ENCODE measurements at regions not wholly inside any gene's neighbourhood (a gene's known extent, or its start where the extent isn't known, plus 50 kb on each side); places are given as distances from the start of the nearest gene placed in this dataset.

GRCh38 chr6:50353603-50354002, 303.9 kb upstream of the DEFB112 start:
- Histone ChIP-seq H4K91ac (ENCODE audit: low read depth, low read length, poor library complexity) (no peak overlapping the region), H3K79me1 (ENCODE audit: low read depth, low read length) (no peaks in the 10 kb centered on the region), H3K4me2 (ENCODE audit: insufficient read depth, low read length, poor library complexity, severe bottlenecking) (no peak overlapping the region), H3K27me3 (ENCODE audit: control insufficient read depth in 3 of 3, insufficient read depth in 3 of 3, low read depth in 1 of 3, low read length in 3 of 3) (no peaks in the 10 kb centered on the region), H3K4me3 (ENCODE audit: low read length in 2 of 2) (no peak overlapping the region), H2AFZ (ENCODE audit: low read length) (no peak overlapping the region), H3K36me3 (replicated peaks in 1 of 2; ENCODE audit: control insufficient read depth in 2 of 2, insufficient read depth in 2 of 2, low read length in 2 of 2) (no peaks in the 10 kb centered on the region), H3K4ac (ENCODE audit: low read length) (no peak overlapping the region), H3K14ac (ENCODE audit: low read length) (no peak overlapping the region), H3K18ac (ENCODE audit: low read length) (no peak overlapping the region), H2BK12ac (ENCODE audit: low read length) (no peak overlapping the region), H2BK5ac (ENCODE audit: low read length) (no peak overlapping the region), H2BK15ac (ENCODE audit: low read length) (no peak overlapping the region), H3K4me1 (ENCODE audit: control insufficient read depth in 2 of 2, insufficient read depth in 1 of 2, low read depth in 1 of 2, low read length in 2 of 2) (no peaks in the 10 kb centered on the region), H4K8ac (ENCODE audit: low read depth, low read length) (no peak overlapping the region), H3K23ac (ENCODE audit: low read depth, low read length, poor library complexity) (no peak overlapping the region), H3K9me3 (replicated peaks in 1 of 2; ENCODE audit: control insufficient read depth in 2 of 2, insufficient read depth in 1 of 2, low read depth in 1 of 2, low read length in 2 of 2) (no peaks in the 10 kb centered on the region), H3K27ac (replicated peaks; ENCODE audit: low read length) (no peak overlapping the region), H3K9ac (ENCODE audit: low read depth, low read length, poor library complexity) (no peak overlapping the region), H2AK5ac (ENCODE audit: low read depth, low read length) (no peak overlapping the region), H2BK120ac (ENCODE audit: low read depth, low read length) (no peak overlapping the region)
- DNase-seq (ENCODE audit: low spot score), result no peak
- whole genome bisulfite sequencing, 2 donors (ENCODE audit: extremely low coverage in 2 of 2, insufficient read length in 2 of 2, insufficient replicate concordance in 1 of 2), result no CpG with 5 or more reads among the region's 1 CpG

GRCh38 chr6:50358113-50358512, 308.4 kb upstream of the DEFB112 start:
- no peak overlapping the region for H3K9ac ChIP-seq (ENCODE audit: low read depth, low read length, poor library complexity)
- H2AFZ ChIP-seq (ENCODE audit: low read length), result no peak overlapping the region
- no peak overlapping the region for H3K23ac ChIP-seq (ENCODE audit: low read depth, low read length, poor library complexity)
- no peak overlapping the region for H4K91ac ChIP-seq (ENCODE audit: low read depth, low read length, poor library complexity)
- no peak overlapping the region for H2BK15ac ChIP-seq (ENCODE audit: low read length)
- H3K27me3 ChIP-seq (ENCODE audit: control insufficient read depth in 3 of 3, insufficient read depth in 3 of 3, low read depth in 1 of 3, low read length in 3 of 3), result no peaks in the 10 kb centered on the region
- H3K14ac ChIP-seq (ENCODE audit: low read length), result no peak overlapping the region
- H3K79me1 ChIP-seq (ENCODE audit: low read depth, low read length), result no peaks in the 10 kb centered on the region
- DNase-seq (ENCODE audit: low spot score), result no peak
- no peak overlapping the region for H2AK5ac ChIP-seq (ENCODE audit: low read depth, low read length)
- no peak overlapping the region for H3K18ac ChIP-seq (ENCODE audit: low read length)
- H3K4me3 ChIP-seq (ENCODE audit: low read length in 2 of 2), result no peak overlapping the region
- no peak overlapping the region for H3K4ac ChIP-seq (ENCODE audit: low read length)
- no peak overlapping the region for H4K8ac ChIP-seq (ENCODE audit: low read depth, low read length)
- H2BK12ac ChIP-seq (ENCODE audit: low read length), result no peak overlapping the region
- no peak overlapping the region for H2BK120ac ChIP-seq (ENCODE audit: low read depth, low read length)
- H3K9me3 ChIP-seq (replicated peaks in 1 of 2; ENCODE audit: control insufficient read depth in 2 of 2, insufficient read depth in 1 of 2, low read depth in 1 of 2, low read length in 2 of 2), result no peaks in the 10 kb centered on the region
- H3K27ac ChIP-seq (replicated peaks; ENCODE audit: low read length), result no peak overlapping the region
- H3K4me1 ChIP-seq (ENCODE audit: control insufficient read depth in 2 of 2, insufficient read depth in 1 of 2, low read depth in 1 of 2, low read length in 2 of 2), result peaks cover 0 to 3% of the 10 kb centered on the region in 2 donors
- H3K4me2 ChIP-seq (ENCODE audit: insufficient read depth, low read length, poor library complexity, severe bottlenecking), result no peak overlapping the region
- no peaks in the 10 kb centered on the region for H3K36me3 ChIP-seq (replicated peaks in 1 of 2; ENCODE audit: control insufficient read depth in 2 of 2, insufficient read depth in 2 of 2, low read length in 2 of 2)
- H2BK5ac ChIP-seq (ENCODE audit: low read length), result no peak overlapping the region
- WGBS, 2 donors (ENCODE audit: extremely low coverage in 2 of 2, insufficient read length in 2 of 2, insufficient replicate concordance in 1 of 2), result no CpG with 5 or more reads among the region's 5 CpGs

- H3K27ac ChIP-seq (replicated peaks; ENCODE audit: low read length), result no peak overlapping the region
- H3K18ac ChIP-seq (ENCODE audit: low read length), result peak overlapping the region; percentile 60
- no peak overlapping the region for H2AK5ac ChIP-seq (ENCODE audit: low read depth, low read length)
- no peak overlapping the region for H4K8ac ChIP-seq (ENCODE audit: low read depth, low read length)
- H3K79me1 ChIP-seq (ENCODE audit: low read depth, low read length), result no peaks in the 10 kb centered on the region
- H3K4ac ChIP-seq (ENCODE audit: low read length), result no peak overlapping the region
- H3K36me3 ChIP-seq (replicated peaks in 1 of 2; ENCODE audit: control insufficient read depth in 2 of 2, insufficient read depth in 2 of 2, low read length in 2 of 2), result no peaks in the 10 kb centered on the region
- no peak overlapping the region for H2AFZ ChIP-seq (ENCODE audit: low read length)
- no peak overlapping the region for H3K14ac ChIP-seq (ENCODE audit: low read length)
- no peaks in the 10 kb centered on the region for H3K27me3 ChIP-seq (ENCODE audit: control insufficient read depth in 3 of 3, insufficient read depth in 3 of 3, low read depth in 1 of 3, low read length in 3 of 3)
- H3K4me1 ChIP-seq (ENCODE audit: control insufficient read depth in 2 of 2, insufficient read depth in 1 of 2, low read depth in 1 of 2, low read length in 2 of 2), result peaks cover 0 to 3% of the 10 kb centered on the region in 2 donors
- H2BK12ac ChIP-seq (ENCODE audit: low read length), result no peak overlapping the region
- H3K23ac ChIP-seq (ENCODE audit: low read depth, low read length, poor library complexity), result no peak overlapping the region
- H4K91ac ChIP-seq (ENCODE audit: low read depth, low read length, poor library complexity), result no peak overlapping the region
- H2BK120ac ChIP-seq (ENCODE audit: low read depth, low read length), result no peak overlapping the region
- H2BK5ac ChIP-seq (ENCODE audit: low read length), result no peak overlapping the region
- H3K9me3 ChIP-seq (replicated peaks in 1 of 2; ENCODE audit: control insufficient read depth in 2 of 2, insufficient read depth in 1 of 2, low read depth in 1 of 2, low read length in 2 of 2), result no peaks in the 10 kb centered on the region
- WGBS, 2 donors (ENCODE audit: extremely low coverage in 2 of 2, insufficient read length in 2 of 2, insufficient replicate concordance in 1 of 2), result no CpG with 5 or more reads among the region's 4 CpGs
- DNase-seq (ENCODE audit: low spot score), result no peak
- H2BK15ac ChIP-seq (ENCODE audit: low read length), result no peak overlapping the region
- no peak overlapping the region for H3K4me3 ChIP-seq (ENCODE audit: low read length in 2 of 2)
- no peak overlapping the region for H3K4me2 ChIP-seq (ENCODE audit: insufficient read depth, low read length, poor library complexity, severe bottlenecking)
- no peak overlapping the region for H3K9ac ChIP-seq (ENCODE audit: low read depth, low read length, poor library complexity)
These were observed 312.1 kb upstream of the DEFB112 start for GRCh38 chr6:50361641-50362331.

- Histone ChIP-seq H2BK120ac (ENCODE audit: low read depth, low read length) (no peak overlapping the region), H2AK5ac (ENCODE audit: low read depth, low read length) (no peak overlapping the region), H2BK12ac (ENCODE audit: low read length) (no peak overlapping the region), H3K4ac (ENCODE audit: low read length) (no peak overlapping the region), H4K8ac (ENCODE audit: low read depth, low read length) (no peak overlapping the region), H3K27me3 (ENCODE audit: control insufficient read depth in 3 of 3, insufficient read depth in 3 of 3, low read depth in 1 of 3, low read length in 3 of 3) (no peaks in the 10 kb centered on the region), H3K23ac (ENCODE audit: low read depth, low read length, poor library complexity) (no peak overlapping the region), H2BK15ac (ENCODE audit: low read length) (no peak overlapping the region), H3K36me3 (replicated peaks in 1 of 2; ENCODE audit: control insufficient read depth in 2 of 2, insufficient read depth in 2 of 2, low read length in 2 of 2) (no peaks in the 10 kb centered on the region), H3K4me1 (ENCODE audit: control insufficient read depth in 2 of 2, insufficient read depth in 1 of 2, low read depth in 1 of 2, low read length in 2 of 2) (peaks cover 0 to 3% of the 10 kb centered on the region in 2 donors), H2BK5ac (ENCODE audit: low read length) (no peak overlapping the region), H3K9ac (ENCODE audit: low read depth, low read length, poor library complexity) (no peak overlapping the region), H2AFZ (ENCODE audit: low read length) (no peak overlapping the region), H3K18ac (ENCODE audit: low read length) (no peak overlapping the region), H3K79me1 (ENCODE audit: low read depth, low read length) (no peaks in the 10 kb centered on the region), H3K27ac (replicated peaks; ENCODE audit: low read length) (no peak overlapping the region), H3K4me2 (ENCODE audit: insufficient read depth, low read length, poor library complexity, severe bottlenecking) (no peak overlapping the region), H3K4me3 (ENCODE audit: low read length in 2 of 2) (no peak overlapping the region), H4K91ac (ENCODE audit: low read depth, low read length, poor library complexity) (no peak overlapping the region), H3K14ac (ENCODE audit: low read length) (no peak overlapping the region), H3K9me3 (replicated peaks in 1 of 2; ENCODE audit: control insufficient read depth in 2 of 2, insufficient read depth in 1 of 2, low read depth in 1 of 2, low read length in 2 of 2) (no peaks in the 10 kb centered on the region)
- no CpG with 5 or more reads among the region's 1 CpG for WGBS, 2 donors (ENCODE audit: extremely low coverage in 2 of 2, insufficient read length in 2 of 2, insufficient replicate concordance in 1 of 2)
- no peak for DNase-seq (ENCODE audit: low spot score)
These were observed 313.0 kb upstream of the DEFB112 start for GRCh38 chr6:50362706-50363105.

All from neuronal stem cell (in vitro differentiated cells).